HCT116 (cell line): ENCODE measurements at regions not wholly inside any gene's neighbourhood (a gene's known extent, or its start where the extent isn't known, plus 50 kb on each side); places are given as distances from the start of the nearest gene placed in this dataset.

Source experiments
- ATAC-seq: fragments of 200-7000 bp; cut with Tn5 transposase; 2 replicates; pipeline ENCODE4 v1.9.1; 2020; ENCODE audit warnings: mild to moderate bottlenecking, moderate library complexity
- BruUV-seq: library from RNA; stranded (reverse); fragments of 400-500 nt; replicated peaks from 2 replicates; lab custom pipeline; 2021; lab: Mats Ljungman, UMichigan
- CTCF ChIA-PET: fragments of 300-600 bp; sonication (Branson Sonifier 250); formaldehyde crosslinking; loops from one replicate; lab custom pipeline; 2021; ENCODE audit warnings: antibody characterized with exemption; lab: Charles Lee
- POLR2A ChIA-PET: fragments of 300-600, 350-600 bp; sonication (Branson Sonifier 250); formaldehyde crosslinking; loops from one replicate; lab custom pipeline; 2021; ENCODE audit warnings: antibody characterized with exemption; lab: Charles Lee
- RAD21 ChIA-PET, 2 experiments: fragments of 300-600 bp; sonication (Branson Sonifier 250); formaldehyde crosslinking; loops; one replicate each; lab custom pipeline; 2023; ENCODE audit warnings: low total read pairs in 2 of 2; ENCODE audit not compliant: uncharacterized antibody in 2 of 2, unreplicated experiment in 2 of 2, low non-redundant PET in 1 of 2; lab: Charles Lee
- DNase-seq: peaks from one replicate; pipeline ENCODE4 v3.0.0-alpha.2; 2010; ENCODE audit warnings: low read depth, low spot score
- H2AFZ ChIP-seq: fragments of 200-600 bp; shearing (Covaris generic), sonication (generic); 2 replicates; pipeline ENCODE4 v1.6.1; 2017; ENCODE audit warnings: low read depth, mixed run types, mixed read lengths, antibody characterized with exemption, low read length; ENCODE audit not compliant: poor library complexity, severe bottlenecking
- H3K27ac ChIP-seq: 2 replicates; pipeline ENCODE4 v1.5.1; 2012; ENCODE audit warnings: low read depth, low read length
- H3K27me3 ChIP-seq: fragments of 200-600 bp; sonication (generic); 2 replicates; pipeline ENCODE4 v1.6.1; 2016; ENCODE audit warnings: mixed run types, low read length, mixed read lengths; ENCODE audit not compliant: insufficient read depth
- H3K36me3 ChIP-seq, 2 experiments: fragments of 200-500 bp in 1 of 2; fragments of 200-600 bp in 1 of 2; sonication (Bioruptor generic) in 1 of 2; sonication (generic) in 1 of 2; 2 replicates each; pipeline versions ENCODE4 v1.5.1 to v1.6.1; 2014 to 2016; ENCODE audit warnings: low read length in 2 of 2, inconsistent platforms in 1 of 2, mixed read lengths in 1 of 2, mixed run types in 1 of 2; ENCODE audit not compliant: insufficient read depth in 2 of 2, control insufficient read depth in 1 of 2
- H3K4me1 ChIP-seq, 2 experiments: fragments of 200-600 bp in 1 of 2; sonication (generic) in 1 of 2; 2 replicates each; pipeline versions ENCODE4 v1.5.1 to v1.6.1; 2012 to 2017; ENCODE audit warnings: low read length in 2 of 2, inconsistent platforms in 1 of 2, mild to moderate bottlenecking in 1 of 2, mixed read lengths in 1 of 2, mixed run types in 1 of 2, moderate library complexity in 1 of 2; ENCODE audit not compliant: insufficient read depth in 2 of 2, control insufficient read depth in 1 of 2
- H3K4me2 ChIP-seq: fragments of 200-600 bp; sonication (generic); 2 replicates; pipeline ENCODE4 v1.6.1; 2017; ENCODE audit warnings: mixed run types, low read length, mixed read lengths
- H3K4me3 ChIP-seq, 2 experiments: fragments of 200-600 bp in 1 of 2; sonication (generic) in 1 of 2; replicated peaks in 1 of 2; 2 replicates each; pipeline ENCODE4 v1.5.1; 2011 to 2016; ENCODE audit warnings: low read length in 2 of 2, control low read depth in 1 of 2, low read depth in 1 of 2, mild to moderate bottlenecking in 1 of 2, mixed read lengths in 1 of 2, mixed run types in 1 of 2
- H3K79me2 ChIP-seq: fragments of 200-600 bp; sonication (generic); 2 replicates; pipeline ENCODE4 v1.6.1; 2017; ENCODE audit warnings: mild to moderate bottlenecking, mixed run types, low read length, moderate library complexity, mixed read lengths; ENCODE audit not compliant: insufficient read depth
- H3K9ac ChIP-seq: fragments of 200-600 bp; sonication (generic); 2 replicates; pipeline ENCODE4 v1.6.1; 2016; ENCODE audit warnings: low read length, mixed read lengths
- H3K9me2 ChIP-seq: fragments of 200-600 bp; sonication (generic), shearing (Covaris generic); 2 replicates; pipeline ENCODE4 v1.6.1; 2017; ENCODE audit warnings: mixed run types, mild to moderate bottlenecking, moderate library complexity; ENCODE audit not compliant: insufficient read depth
- H3K9me3 ChIP-seq, 2 experiments: fragments of 200-500 bp in 1 of 2; fragments of 200-600 bp in 1 of 2; sonication (Bioruptor generic) in 1 of 2; sonication (generic) in 1 of 2; 2 replicates each; pipeline ENCODE4 v1.6.1; 2014 to 2017; ENCODE audit warnings: low read length in 2 of 2, mixed read lengths in 2 of 2, inconsistent platforms in 1 of 2, low read depth in 1 of 2, mild to moderate bottlenecking in 1 of 2, mixed run types in 1 of 2, moderate library complexity in 1 of 2; ENCODE audit not compliant: control insufficient read depth in 1 of 2, insufficient read depth in 1 of 2
- H4K20me1 ChIP-seq: fragments of 200-600 bp; sonication (generic), shearing (Covaris generic); 2 replicates; pipeline ENCODE4 v1.6.1; 2017; ENCODE audit warnings: mixed run types, mild to moderate bottlenecking, moderate library complexity; ENCODE audit not compliant: insufficient read depth
- CBX3 ChIP-seq: IDR thresholded peaks from 2 replicates; pipeline ENCODE4 v1.6.1; 2012; ENCODE audit warnings: low read depth
- CEBPB ChIP-seq: IDR thresholded peaks from 2 replicates; pipeline ENCODE4 v1.6.1; 2012; ENCODE audit warnings: low read depth
- ELF1 ChIP-seq: IDR thresholded peaks from 2 replicates; pipeline ENCODE4 v1.6.1; 2012; ENCODE audit warnings: low read depth, borderline replicate concordance
- FOSL1 ChIP-seq: IDR thresholded peaks from 2 replicates; pipeline ENCODE4 v1.6.1; 2012; ENCODE audit warnings: low read depth
- POLR2A ChIP-seq: IDR thresholded peaks from 2 replicates; pipeline ENCODE4 v1.7.0; 2011; ENCODE audit warnings: borderline replicate concordance; ENCODE audit not compliant: insufficient read depth, insufficient read length; ENCODE audit errors: extremely low read depth
- POLR2AphosphoS5 ChIP-seq: IDR thresholded peaks from 2 replicates; pipeline ENCODE4 v1.6.1; 2011; ENCODE audit warnings: mild to moderate bottlenecking, low read depth, low read length, moderate library complexity
- RAD21 ChIP-seq: IDR thresholded peaks from 2 replicates; pipeline ENCODE4 v1.6.1; 2012; ENCODE audit warnings: low read depth, mild to moderate bottlenecking
- SIN3A ChIP-seq: IDR thresholded peaks from 2 replicates; pipeline ENCODE4 v1.6.1; 2012; ENCODE audit warnings: low read depth
- SP1 ChIP-seq: IDR thresholded peaks from 2 replicates; pipeline ENCODE4 v1.6.1; 2012; ENCODE audit warnings: low read depth
- SRF ChIP-seq: IDR thresholded peaks from 2 replicates; pipeline ENCODE4 v1.6.1; 2012; ENCODE audit warnings: low read depth
- ZFX ChIP-seq: fragments of 450-650 bp; IDR thresholded peaks from 2 replicates; pipeline ENCODE4 v1.6.1; 2017
- intact Hi-C: fragments of 100-400 bp; cut with micrococcal nuclease; formaldehyde crosslinking; loops from 2 replicates; pipeline ENCODE4 v1.10.0; 2022
- TF ChIP-seq, protein P1 (sequence below): IDR thresholded peaks from 2 replicates; pipeline ENCODE4 v1.6.1; 2011; ENCODE audit warnings: mild to moderate bottlenecking, low read length, moderate library complexity; ENCODE audit not compliant: insufficient replicate concordance; ENCODE audit errors: extremely low read depth
- TF ChIP-seq, protein P2 (sequence below): IDR thresholded peaks from 2 replicates; pipeline ENCODE4 v1.6.1; 2012
- TF ChIP-seq, protein P3 (sequence below), 3 experiments: fragments of 200-600 bp in 1 of 3; sonication (generic) in 1 of 3; IDR thresholded peaks in 2 of 3; conservative IDR thresholded peaks in 1 of 3; 2 replicates each; pipeline ENCODE4 v1.5.1; 2012 to 2017; ENCODE audit warnings: low read depth in 2 of 3, low read length in 2 of 3, antibody characterized with exemption in 1 of 3, borderline replicate concordance in 1 of 3, control low read depth in 1 of 3, mild to moderate bottlenecking in 1 of 3, mixed read lengths in 1 of 3, mixed run types in 1 of 3, moderate library complexity in 1 of 3; ENCODE audit not compliant: insufficient read depth in 1 of 3

DNA sequence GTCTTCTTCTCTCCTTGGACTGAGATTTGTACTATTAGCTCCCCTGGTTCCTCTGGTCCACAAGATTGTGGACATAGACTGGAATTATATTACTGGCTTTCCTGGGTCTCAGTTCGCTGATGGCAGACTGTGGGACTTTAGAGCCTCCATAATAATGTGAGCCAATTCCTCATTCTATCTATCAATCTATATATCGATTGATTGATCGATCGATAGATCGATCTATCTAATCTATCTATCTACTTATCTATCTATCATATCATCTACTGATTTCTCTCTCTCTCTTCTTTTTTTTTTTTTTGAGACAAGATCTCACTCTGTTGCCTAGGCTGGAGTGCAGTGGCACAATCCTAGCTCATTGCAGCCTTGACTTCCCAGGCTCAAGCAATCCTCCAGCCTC is 51.5 kb upstream of the DDR1 start:
- Histone ChIP-seq H3K9ac (no peak overlapping the region), H2AFZ (no peak overlapping the region), H3K9me3 (no peaks in the 10 kb centered on the region), H3K4me1 (peaks cover 8 to 25% of the 10 kb centered on the region in 2 experiments; a peak in 3 of 4 replicates), H3K27me3 (no peaks in the 10 kb centered on the region), H3K36me3 (no peaks in the 10 kb centered on the region), H4K20me1 (no peaks in the 10 kb centered on the region), H3K9me2 (no peaks in the 10 kb centered on the region), H3K4me2 (no peak overlapping the region), H3K27ac (no peak overlapping the region), H3K79me2 (no peaks in the 10 kb centered on the region), H3K4me3 (no peak overlapping the region)
- TF ChIP-seq POLR2A (no peak), CBX3 (no peak), ELF1 (no peak), SIN3A (no peak), SP1 (no peak), SRF (no peak), CEBPB (no peak)
- TF ChIP-seq, protein P1, sequence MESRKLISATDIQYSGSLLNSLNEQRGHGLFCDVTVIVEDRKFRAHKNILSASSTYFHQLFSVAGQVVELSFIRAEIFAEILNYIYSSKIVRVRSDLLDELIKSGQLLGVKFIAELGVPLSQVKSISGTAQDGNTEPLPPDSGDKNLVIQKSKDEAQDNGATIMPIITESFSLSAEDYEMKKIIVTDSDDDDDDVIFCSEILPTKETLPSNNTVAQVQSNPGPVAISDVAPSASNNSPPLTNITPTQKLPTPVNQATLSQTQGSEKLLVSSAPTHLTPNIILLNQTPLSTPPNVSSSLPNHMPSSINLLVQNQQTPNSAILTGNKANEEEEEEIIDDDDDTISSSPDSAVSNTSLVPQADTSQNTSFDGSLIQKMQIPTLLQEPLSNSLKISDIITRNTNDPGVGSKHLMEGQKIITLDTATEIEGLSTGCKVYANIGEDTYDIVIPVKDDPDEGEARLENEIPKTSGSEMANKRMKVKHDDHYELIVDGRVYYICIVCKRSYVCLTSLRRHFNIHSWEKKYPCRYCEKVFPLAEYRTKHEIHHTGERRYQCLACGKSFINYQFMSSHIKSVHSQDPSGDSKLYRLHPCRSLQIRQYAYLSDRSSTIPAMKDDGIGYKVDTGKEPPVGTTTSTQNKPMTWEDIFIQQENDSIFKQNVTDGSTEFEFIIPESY: no peak
- TF ChIP-seq, protein P2, sequence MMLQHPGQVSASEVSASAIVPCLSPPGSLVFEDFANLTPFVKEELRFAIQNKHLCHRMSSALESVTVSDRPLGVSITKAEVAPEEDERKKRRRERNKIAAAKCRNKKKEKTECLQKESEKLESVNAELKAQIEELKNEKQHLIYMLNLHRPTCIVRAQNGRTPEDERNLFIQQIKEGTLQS: no peak
- intact Hi-C loops: no loop called here
- ChIA-PET RAD21 (no interaction called here), POLR2A (no interaction called here), CTCF (interaction anchor here (1.1 kb wide), 1 partner anchor 248 kb away, joined by 4 read pairs; no protein-coding TSS in a partner anchor)
- ATAC-seq (no peak), DNase-seq (no peak)
- BruUV-seq: no TSS peak

DNA sequence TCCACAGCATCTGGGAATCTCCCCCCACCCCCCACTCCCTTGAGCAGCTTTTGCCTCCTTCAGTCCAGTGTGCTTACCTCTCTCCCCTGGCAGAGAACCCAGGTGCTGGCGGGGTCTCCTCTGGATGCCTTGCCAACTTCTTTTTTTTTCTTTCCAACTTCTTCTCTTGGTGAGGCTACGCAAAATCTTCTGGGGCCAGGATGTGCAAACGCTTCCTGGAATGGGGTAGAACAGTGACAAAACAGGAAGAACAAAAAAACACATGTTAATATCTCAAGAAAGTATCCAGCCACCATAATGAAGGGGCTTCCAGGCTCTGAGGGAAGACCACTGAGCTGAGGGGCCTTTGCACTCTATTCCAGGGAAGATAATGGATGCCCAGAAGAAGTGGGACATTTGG is 53.9 kb upstream of the DDR1 start:
- no peaks in the 10 kb centered on the region for H3K9me2 ChIP-seq
- no peak overlapping the region for H3K4me3 ChIP-seq
- ATAC-seq (no peak), DNase-seq (no peak)
- peaks cover 23 to 44% of the 10 kb centered on the region in 2 experiments for H3K4me1 ChIP-seq
- H3K27ac ChIP-seq: no peak overlapping the region
- CTCF ChIA-PET: interaction anchor here (1.2 to 5.8 kb wide), 5 partner anchors 48 to 257 kb away, joined by 4 to 34 read pairs (median 28); partner anchors contain the start of gene VARS2
- H3K27me3 ChIP-seq: no peaks in the 10 kb centered on the region
- no peaks in the 10 kb centered on the region for H4K20me1 ChIP-seq
- H3K9me3 ChIP-seq: no peaks in the 10 kb centered on the region
- H3K36me3 ChIP-seq: no peaks in the 10 kb centered on the region
- no peak overlapping the region for H3K4me2 ChIP-seq
- H3K9ac ChIP-seq: no peak overlapping the region
- H3K79me2 ChIP-seq: no peaks in the 10 kb centered on the region
- H2AFZ ChIP-seq: no peak overlapping the region
- intact Hi-C loops: no loop called here
- no TSS peak for BruUV-seq
- POLR2A ChIA-PET: no interaction called here
- RAD21 ChIA-PET: no interaction called here
- TF ChIP-seq FOSL1 (no peak), RAD21 (no peak), POLR2AphosphoS5 (no peak), ELF1 (no peak), ZFX (no peak), CBX3 (no peak), POLR2A (no peak), SRF (no peak), SIN3A (no peak), CEBPB (no peak)
- TF ChIP-seq, protein P3, sequence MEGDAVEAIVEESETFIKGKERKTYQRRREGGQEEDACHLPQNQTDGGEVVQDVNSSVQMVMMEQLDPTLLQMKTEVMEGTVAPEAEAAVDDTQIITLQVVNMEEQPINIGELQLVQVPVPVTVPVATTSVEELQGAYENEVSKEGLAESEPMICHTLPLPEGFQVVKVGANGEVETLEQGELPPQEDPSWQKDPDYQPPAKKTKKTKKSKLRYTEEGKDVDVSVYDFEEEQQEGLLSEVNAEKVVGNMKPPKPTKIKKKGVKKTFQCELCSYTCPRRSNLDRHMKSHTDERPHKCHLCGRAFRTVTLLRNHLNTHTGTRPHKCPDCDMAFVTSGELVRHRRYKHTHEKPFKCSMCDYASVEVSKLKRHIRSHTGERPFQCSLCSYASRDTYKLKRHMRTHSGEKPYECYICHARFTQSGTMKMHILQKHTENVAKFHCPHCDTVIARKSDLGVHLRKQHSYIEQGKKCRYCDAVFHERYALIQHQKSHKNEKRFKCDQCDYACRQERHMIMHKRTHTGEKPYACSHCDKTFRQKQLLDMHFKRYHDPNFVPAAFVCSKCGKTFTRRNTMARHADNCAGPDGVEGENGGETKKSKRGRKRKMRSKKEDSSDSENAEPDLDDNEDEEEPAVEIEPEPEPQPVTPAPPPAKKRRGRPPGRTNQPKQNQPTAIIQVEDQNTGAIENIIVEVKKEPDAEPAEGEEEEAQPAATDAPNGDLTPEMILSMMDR (IDR thresholded peaks at IDR 0.05 in 2 of 3, conservative IDR thresholded peaks at IDR 0.05 in 1 of 3; ENCODE audit: borderline replicate concordance in 1 of 3, insufficient read depth in 1 of 3, low read depth in 2 of 3, low read length in 2 of 3): no peak
- TF ChIP-seq, protein P1: no peak
